ENCODE measurements at regions not wholly inside any gene's neighbourhood (a gene's known extent, or its start where the extent isn't known, plus 50 kb on each side); places are given as distances from the start of the nearest gene placed in this dataset.

GRCh38 chr18:53789376-53790247, 434.9 kb downstream of the MBD2 start:
- TF ChIP-seq CTCF (conservative IDR thresholded peaks at IDR 0.05), result no peak
- no peak overlapping the region for H3K4me3 Mint-ChIP-seq
- no peaks in the 10 kb centered on the region for H3K36me3 Mint-ChIP-seq (ENCODE audit: low read depth)
- H3K27ac Mint-ChIP-seq (ENCODE audit: unreplicated experiment), result no peak overlapping the region
- no peak for DNase-seq (ENCODE audit: low read depth, low spot score)
- no peaks in the 10 kb centered on the region for H3K4me1 Mint-ChIP-seq
- H3K27me3 Mint-ChIP-seq (ENCODE audit: low read depth), result no peaks in the 10 kb centered on the region
- H3K9me3 Mint-ChIP-seq, result no peaks in the 10 kb centered on the region

DNA sequence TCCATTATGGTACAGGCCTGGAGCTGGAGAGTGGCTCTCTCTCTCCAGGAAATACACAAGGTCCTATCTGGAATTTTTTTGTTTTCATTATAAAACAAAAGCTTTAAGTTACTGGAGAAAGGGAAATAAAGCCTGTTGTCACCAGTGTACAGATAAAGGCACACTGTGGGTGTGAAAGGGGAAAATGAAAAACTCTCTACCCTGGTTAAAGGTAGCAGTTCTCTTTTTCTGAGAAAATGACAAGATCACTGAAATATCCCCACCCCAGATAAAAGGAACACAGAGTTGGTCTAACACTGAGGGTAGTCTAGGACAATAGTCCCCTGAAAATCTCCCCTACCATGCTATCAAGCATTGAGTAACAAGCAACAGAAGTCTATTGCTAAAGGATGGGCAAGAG, 438.7 kb downstream of the MBD2 start:
- no peak overlapping the region for H3K27ac Mint-ChIP-seq (ENCODE audit: unreplicated experiment)
- no peaks in the 10 kb centered on the region for H3K27me3 Mint-ChIP-seq (ENCODE audit: low read depth)

DNA sequence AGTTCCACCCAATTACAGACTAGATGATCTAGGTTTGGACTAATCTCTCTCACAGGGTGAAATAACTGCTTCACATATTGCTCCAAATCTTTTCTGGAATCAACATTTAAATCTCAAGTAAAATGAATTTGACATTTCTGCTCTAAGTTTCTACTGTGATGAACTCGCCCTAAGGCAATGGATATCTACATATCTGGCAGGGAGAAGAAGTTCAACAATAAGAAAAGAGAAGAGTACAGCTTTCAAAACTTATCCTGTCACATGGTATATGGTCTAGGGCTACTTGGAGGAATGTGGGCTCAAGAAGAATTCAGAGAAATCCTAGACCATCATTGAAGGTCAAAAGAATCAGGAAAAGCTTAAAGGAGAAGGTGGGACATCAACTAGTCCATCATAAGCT, 440.2 kb downstream of the MBD2 start:
- H3K9me3 Mint-ChIP-seq, result no peaks in the 10 kb centered on the region
- DNase-seq (ENCODE audit: low read depth, low spot score), result no peak
- no peaks in the 10 kb centered on the region for H3K27me3 Mint-ChIP-seq (ENCODE audit: low read depth)
- no peak overlapping the region for H3K4me3 Mint-ChIP-seq
- TF ChIP-seq CTCF (conservative IDR thresholded peaks at IDR 0.05), result no peak
- H3K36me3 Mint-ChIP-seq (ENCODE audit: low read depth), result no peaks in the 10 kb centered on the region
- no peak overlapping the region for H3K27ac Mint-ChIP-seq (ENCODE audit: unreplicated experiment)
- no peaks in the 10 kb centered on the region for H3K4me1 Mint-ChIP-seq

More for the DNA sequence above, 438.7 kb downstream of the MBD2 start:
- no peak for TF ChIP-seq CTCF (conservative IDR thresholded peaks at IDR 0.05)
- no peaks in the 10 kb centered on the region for H3K4me1 Mint-ChIP-seq
- no peak overlapping the region for H3K4me3 Mint-ChIP-seq
- H3K36me3 Mint-ChIP-seq (ENCODE audit: low read depth), result no peaks in the 10 kb centered on the region
- no peaks in the 10 kb centered on the region for H3K9me3 Mint-ChIP-seq
- no peak for DNase-seq (ENCODE audit: low read depth, low spot score)

GRCh38 chr18:53780666-53781065, 443.8 kb downstream of the MBD2 start:
- no peaks in the 10 kb centered on the region for H3K27me3 Mint-ChIP-seq (ENCODE audit: low read depth)
- H3K27ac Mint-ChIP-seq (ENCODE audit: unreplicated experiment), result no peak overlapping the region
- H3K4me1 Mint-ChIP-seq, result no peaks in the 10 kb centered on the region

GRCh38 chr18:53772293-53772692, 452.2 kb downstream of the MBD2 start:
- peaks cover 3% of the 10 kb centered on the region for H3K36me3 Mint-ChIP-seq (ENCODE audit: low read depth)
- H3K4me1 Mint-ChIP-seq, result no peaks in the 10 kb centered on the region
- TF ChIP-seq CTCF (conservative IDR thresholded peaks at IDR 0.05), result no peak
- no peak overlapping the region for H3K4me3 Mint-ChIP-seq
- peaks cover 15% of the 10 kb centered on the region for H3K9me3 Mint-ChIP-seq
- H3K27ac Mint-ChIP-seq (ENCODE audit: unreplicated experiment), result no peak overlapping the region
- DNase-seq (ENCODE audit: low read depth, low spot score), result no peak
- no peaks in the 10 kb centered on the region for H3K27me3 Mint-ChIP-seq (ENCODE audit: low read depth)

More at GRCh38 chr18:53780666-53781065, 443.8 kb downstream of the MBD2 start:
- Mint-ChIP-seq H3K4me3 (no peak overlapping the region), H3K9me3 (peaks cover 3% of the 10 kb centered on the region), H3K36me3 (ENCODE audit: low read depth) (no peaks in the 10 kb centered on the region)
- TF ChIP-seq CTCF (conservative IDR thresholded peaks at IDR 0.05), result no peak
- no peak for DNase-seq (ENCODE audit: low read depth, low spot score)

All from neural crest cell (in vitro differentiated cells).